Stimulated activated CD4-positive, alpha-beta T cell treated with anti-CD3 and anti-CD28 coated beads, Interleukin-12 subunit alpha, Interleukin-12 subunit beta, amount 100 ng/mL, for 24 hours (primary cell): ENCODE measurements at regions not wholly inside any gene's neighbourhood (a gene's known extent, or its start where the extent isn't known, plus 50 kb on each side); places are given as distances from the start of the nearest gene placed in this dataset.

Experiments
- DNase-seq, 2 experiments: peaks; one replicate each; pipeline ENCODE4 v3.0.0-alpha.2; 2020; ENCODE audit warnings: low read depth in 2 of 2

GRCh38 chr14:27927519-27927918 is 839.1 kb upstream of the FOXG1 start:
- no peak for DNase-seq

- DNase-seq: no peak
Measured at GRCh38 chr14:27929797-27930347, 836.7 kb upstream of the FOXG1 start.

- no peak for DNase-seq
Measured at GRCh38 chr14:27938392-27938791, 828.2 kb upstream of the FOXG1 start.

GRCh38 chr14:27945512-27945911 is 821.1 kb upstream of the FOXG1 start:
- no peak for DNase-seq

DNA sequence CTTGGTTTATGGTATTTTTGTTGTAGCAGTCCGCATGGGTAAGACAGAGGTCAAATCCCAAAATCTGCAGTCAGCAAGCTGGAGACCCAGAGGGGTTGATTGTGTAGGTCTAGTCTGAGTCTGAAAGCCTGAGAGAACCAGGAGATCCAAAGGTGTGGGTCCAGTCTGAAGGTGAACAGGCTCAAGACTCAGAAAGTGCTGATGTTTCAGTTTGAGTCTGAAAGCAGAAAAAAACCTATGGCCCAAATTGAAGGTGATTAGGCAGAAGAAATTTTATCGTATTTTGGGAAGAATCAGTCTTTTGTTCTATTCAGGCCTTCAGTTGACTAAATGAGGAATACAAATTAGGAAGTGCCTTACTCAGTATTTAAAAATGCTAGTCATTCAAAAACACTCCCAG is 807.8 kb upstream of the FOXG1 start:
- no peak for DNase-seq

- no peak for DNase-seq
Measured at GRCh38 chr14:27995691-27996090, 770.9 kb upstream of the FOXG1 start.

- DNase-seq: no peak
Measured at GRCh38 chr14:28001002-28001401, 765.6 kb upstream of the FOXG1 start.

DNA sequence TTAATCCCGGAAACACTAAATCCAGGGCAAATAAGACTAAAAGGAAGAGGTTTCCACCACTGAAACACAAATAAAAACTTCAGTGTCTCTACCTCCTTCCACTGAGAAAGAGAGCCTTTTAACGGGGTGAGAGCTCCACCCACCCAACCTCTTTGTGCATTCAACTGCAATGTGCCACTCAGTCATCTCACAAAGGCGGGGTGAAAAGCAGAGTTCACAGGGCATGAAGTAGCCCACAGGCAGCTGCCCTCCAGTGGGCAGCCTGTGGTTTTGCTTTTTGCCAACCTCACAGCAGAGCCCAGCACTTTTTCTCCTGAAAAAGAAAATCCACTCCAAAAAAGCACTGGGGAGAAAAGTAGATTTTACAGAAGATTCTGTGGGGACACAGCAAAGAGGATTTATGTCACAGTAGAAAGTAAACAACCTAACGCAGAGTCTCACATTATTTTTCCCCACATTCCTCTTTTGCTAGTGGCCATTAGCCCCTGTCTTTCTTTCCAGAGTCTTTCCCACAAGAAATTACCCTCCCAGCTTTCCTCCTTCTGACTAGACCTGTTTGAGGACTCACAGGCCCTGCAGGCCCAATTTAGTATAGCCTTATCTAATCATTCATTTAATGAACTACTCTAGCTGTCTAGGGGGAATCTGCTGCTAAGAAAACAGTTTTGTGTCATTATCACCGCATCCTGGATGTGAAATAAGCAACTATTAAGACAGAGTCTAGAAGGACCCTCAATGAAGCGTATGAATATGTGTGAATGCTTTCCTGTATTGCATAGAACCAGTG is 753.8 kb upstream of the FOXG1 start:
- DNase-seq: no peak

- no peak for DNase-seq
Measured at GRCh38 chr14:28020112-28020511, 746.5 kb upstream of the FOXG1 start.

GRCh38 chr14:28023853-28024252 is 742.7 kb upstream of the FOXG1 start:
- no peak for DNase-seq

- no peak for DNase-seq
Measured at GRCh38 chr14:28052251-28052650, 714.3 kb upstream of the FOXG1 start.

- no peak for DNase-seq
Measured at GRCh38 chr14:28055008-28055407, 711.6 kb upstream of the FOXG1 start.

- DNase-seq: no peak
Measured at GRCh38 chr14:28057359-28058296, 709.0 kb upstream of the FOXG1 start.

GRCh38 chr14:28059254-28059653 is 707.3 kb upstream of the FOXG1 start:
- DNase-seq: no peak

DNA sequence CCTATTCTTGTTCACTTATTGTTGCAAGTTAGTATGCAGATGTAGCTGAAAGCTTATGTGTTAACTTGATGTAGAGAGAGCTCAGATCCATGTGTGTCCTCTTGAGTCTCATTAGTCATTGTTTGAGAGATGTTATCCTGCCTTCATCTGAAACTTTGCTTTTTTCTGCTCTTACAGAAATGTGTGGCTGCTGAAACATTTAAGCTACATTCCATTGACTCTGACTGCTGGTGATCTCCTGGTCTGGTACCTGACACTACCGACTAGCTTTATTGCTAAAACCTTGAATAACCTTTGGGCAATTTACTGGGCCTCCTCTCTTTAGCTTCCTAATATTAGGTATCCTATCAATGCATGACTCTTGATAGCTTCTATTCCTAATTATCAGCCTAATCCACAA is 705.6 kb upstream of the FOXG1 start:
- DNase-seq: no peak

- DNase-seq: no peak
Measured at GRCh38 chr14:28077021-28077420, 689.6 kb upstream of the FOXG1 start.

DNA sequence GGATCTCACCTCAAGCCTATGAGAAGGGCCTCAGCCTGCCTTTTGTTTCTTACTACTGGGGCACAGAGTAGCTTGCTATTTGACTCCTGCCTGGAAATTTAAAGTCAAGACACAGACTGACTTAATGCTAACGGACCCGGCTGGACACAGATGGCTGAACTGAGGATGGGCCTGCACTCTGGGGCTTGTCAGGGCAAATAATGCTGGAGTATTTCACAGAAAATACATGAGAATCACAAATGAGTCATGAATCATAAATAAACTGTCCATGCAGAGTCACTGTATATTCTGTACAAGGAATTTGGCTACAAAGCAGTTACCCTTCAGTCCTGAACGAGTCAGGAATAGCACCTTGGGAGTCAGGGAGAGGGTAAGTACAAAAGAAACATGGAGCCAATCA is 683.2 kb upstream of the FOXG1 start:
- DNase-seq: no peak

- DNase-seq: no peak
Measured at GRCh38 chr14:28088125-28088524, 678.5 kb upstream of the FOXG1 start.

DNA sequence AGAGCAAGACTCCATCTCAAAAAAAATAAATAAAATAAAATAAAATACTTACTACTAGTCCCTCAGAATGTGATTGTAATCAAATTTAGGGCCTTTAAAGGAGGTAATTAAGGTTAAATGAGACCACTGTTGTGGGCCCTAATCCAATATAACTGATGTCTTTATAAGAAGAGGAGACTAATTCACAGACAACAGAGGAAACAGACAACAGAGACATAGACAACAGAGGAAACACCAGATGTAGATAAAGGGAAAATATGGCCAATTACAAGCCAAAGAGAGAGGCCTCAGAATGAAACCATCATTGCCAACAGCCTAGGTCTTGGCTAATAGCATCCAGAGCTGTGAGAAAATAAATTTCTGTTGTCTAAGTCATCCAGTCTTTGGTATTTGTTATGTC is 669.0 kb upstream of the FOXG1 start:
- DNase-seq: no peak

- no peak for DNase-seq
Measured at GRCh38 chr14:28098856-28099255, 667.7 kb upstream of the FOXG1 start.

DNA sequence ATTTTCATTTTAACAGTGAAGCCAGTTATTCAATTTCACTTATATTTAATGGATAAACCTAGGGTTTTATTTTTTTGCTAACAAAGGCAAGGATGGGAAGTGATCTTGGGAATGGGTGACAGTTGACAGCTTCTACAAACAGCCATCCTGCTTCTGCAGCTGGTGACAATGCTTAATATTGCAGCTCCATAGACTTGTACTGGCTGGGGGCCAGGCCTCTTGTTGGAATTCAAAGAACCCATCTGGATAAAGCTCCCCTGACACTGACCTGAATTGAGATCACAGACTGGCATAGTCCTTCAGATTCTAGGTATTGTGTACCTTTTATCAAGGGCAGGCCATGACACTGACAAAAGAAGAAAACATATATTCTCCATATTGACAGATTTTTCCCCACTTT is 664.6 kb upstream of the FOXG1 start:
- DNase-seq: no peak

DNA sequence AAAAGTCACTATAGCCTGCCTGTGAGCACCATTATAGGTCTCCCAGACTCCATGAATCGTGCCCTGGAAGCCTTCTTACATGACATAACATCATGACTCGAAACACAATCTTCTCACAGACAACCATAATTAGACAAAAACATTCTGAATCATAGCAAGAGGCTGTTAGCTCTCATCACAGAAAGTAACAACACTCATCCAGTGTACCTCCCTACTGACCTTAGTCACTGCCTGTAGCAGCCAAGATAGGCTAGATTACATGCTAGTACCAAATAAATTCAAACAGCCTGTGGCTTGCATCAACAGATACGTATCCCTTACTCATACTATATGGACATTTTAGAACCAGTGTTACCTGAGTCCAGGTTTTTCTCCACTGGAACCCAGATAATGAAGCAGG is 663.8 kb upstream of the FOXG1 start:
- DNase-seq: no peak

- no peak for DNase-seq
Measured at GRCh38 chr14:28113311-28113710, 653.3 kb upstream of the FOXG1 start.
